Right cardiac atrium (tissue), 5 donors: ENCODE measurements at regions not wholly inside any gene's neighbourhood (a gene's known extent, or its start where the extent isn't known, plus 50 kb on each side); places are given as distances from the start of the nearest gene placed in this dataset.

Experiments
- ATAC-seq, 2 donors: fragments of 200-7000 bp; cut with Tn5 transposase; one replicate each; pipeline versions ENCODE4 v1.8.0 to v1.9.1; 2020; ENCODE audit warnings: moderate library complexity in 2 of 2, mild to moderate bottlenecking in 1 of 2
- DNase-seq, 3 donors: peaks; one replicate each; pipeline ENCODE4 v3.0.0-alpha.2; 2020
- H3K27ac ChIP-seq: one replicate; pipeline ENCODE4 v1.5.1; 2013; ENCODE audit warnings: mild to moderate bottlenecking, low read length, control low read depth, moderate library complexity
- H3K27me3 ChIP-seq: one replicate; pipeline ENCODE4 v1.6.1; 2013; ENCODE audit not compliant: control insufficient read depth, insufficient read depth
- H3K4me1 ChIP-seq: one replicate; pipeline ENCODE4 v1.6.1; 2013; ENCODE audit warnings: low read length; ENCODE audit not compliant: control insufficient read depth, insufficient read depth
- H3K4me3 ChIP-seq: one replicate; pipeline ENCODE4 v1.5.1; 2013; ENCODE audit warnings: low read length, control low read depth
- H3K9me3 ChIP-seq: one replicate; pipeline ENCODE4 v1.6.1; 2013; ENCODE audit warnings: low read length; ENCODE audit not compliant: control insufficient read depth
- WGBS: extraction: QIAGEN DNeasy Blood & Tissue Kit; methylation state at CpG from one replicate; pipeline ENCODE4 v1.1.7; 2013; 5-methylcytosine and 5-hydroxymethylcytosine counted together
- intact Hi-C, 4 donors: fragments of 100-400 bp; cut with DNase I; formaldehyde crosslinking; loops; one replicate each; pipeline versions ENCODE4 v1.11.0 to v1.14.0; 2022 to 2023
- donor health status: healthy with polysubstance abuse.
- donor health status: DM: no; HTN: yes; CAD: no.
- donor health status: DM: no; HTN: no; CAD: no.
- donor health status: DM: no; HTN: yes; CAD: no; lungs with severe emphysema.
- donor health status: DM: yes; HTN: yes; CAD: no.

GRCh38 chr4:151930372-151930771 is 169.6 kb upstream of the GATB start:
- Histone ChIP-seq H3K4me3 (no peak overlapping the region), H3K4me1 (no peaks in the 10 kb centered on the region), H3K27me3 (no peaks in the 10 kb centered on the region), H3K9me3 (no peaks in the 10 kb centered on the region), H3K27ac (no peak overlapping the region)
- DNase-seq (peak; percentile 24 to 67 (median 64)), ATAC-seq (peak; percentile 54 to 59)
- intact Hi-C loops, result no loop called here
- 73% methylated on average over 2 of the region's 2 CpGs for WGBS

GRCh38 chr4:151928112-151928511 is 167.3 kb upstream of the GATB start:
- no peak for ATAC-seq
- no peak for DNase-seq

GRCh38 chr4:151922811-151923210 is 162.0 kb upstream of the GATB start:
- DNase-seq, result no peak
- no peaks in the 10 kb centered on the region for H3K9me3 ChIP-seq
- H3K27ac ChIP-seq, result no peak overlapping the region
- no peak for ATAC-seq
- no peaks in the 10 kb centered on the region for H3K27me3 ChIP-seq
- no peak overlapping the region for H3K4me3 ChIP-seq
- H3K4me1 ChIP-seq, result no peaks in the 10 kb centered on the region
- intact Hi-C loops, result no loop called here
- WGBS, result 87% methylated on average over 5 of the region's 5 CpGs

More at GRCh38 chr4:151928112-151928511, 167.3 kb upstream of the GATB start:
- H3K27ac ChIP-seq, result no peak overlapping the region
- H3K9me3 ChIP-seq, result no peaks in the 10 kb centered on the region
- H3K27me3 ChIP-seq, result no peaks in the 10 kb centered on the region
- H3K4me3 ChIP-seq, result no peak overlapping the region
- H3K4me1 ChIP-seq, result no peaks in the 10 kb centered on the region
- WGBS, result 82% methylated on average over 5 of the region's 5 CpGs
- intact Hi-C loops, result no loop called here

- no peak for ATAC-seq
- Histone ChIP-seq H3K4me1 (no peaks in the 10 kb centered on the region), H3K27me3 (no peaks in the 10 kb centered on the region), H3K4me3 (no peak overlapping the region), H3K9me3 (no peaks in the 10 kb centered on the region), H3K27ac (no peak overlapping the region)
- WGBS, result 77% methylated on average over 4 of the region's 4 CpGs
- DNase-seq, result no peak
- intact Hi-C loops, result no loop called here
Measured at GRCh38 chr4:151922306-151922705, 161.5 kb upstream of the GATB start.

GRCh38 chr4:151921811-151922210 is 161.0 kb upstream of the GATB start:
- H3K27ac ChIP-seq, result no peak overlapping the region
- WGBS, result 82% methylated on average over 4 of the region's 4 CpGs
- intact Hi-C loops, result no loop called here
- no peaks in the 10 kb centered on the region for H3K9me3 ChIP-seq
- DNase-seq, result no peak
- no peak overlapping the region for H3K4me3 ChIP-seq
- ATAC-seq, result no peak
- H3K27me3 ChIP-seq, result no peaks in the 10 kb centered on the region
- no peaks in the 10 kb centered on the region for H3K4me1 ChIP-seq

- H3K4me3 ChIP-seq, result no peak overlapping the region
- H3K27me3 ChIP-seq, result no peaks in the 10 kb centered on the region
- DNase-seq (no peak), ATAC-seq (no peak)
- intact Hi-C loops, result no loop called here
- no peaks in the 10 kb centered on the region for H3K9me3 ChIP-seq
- no peaks in the 10 kb centered on the region for H3K4me1 ChIP-seq
- no peak overlapping the region for H3K27ac ChIP-seq
Measured at GRCh38 chr4:151921386-151921785, 160.6 kb upstream of the GATB start.

GRCh38 chr4:151917145-151917734 is 156.4 kb upstream of the GATB start:
- 67% methylated on average over 2 of the region's 2 CpGs for WGBS
- no peaks in the 10 kb centered on the region for H3K27me3 ChIP-seq
- no peak for ATAC-seq
- intact Hi-C loops, result no loop called here
- H3K4me1 ChIP-seq, result no peaks in the 10 kb centered on the region
- H3K9me3 ChIP-seq, result no peaks in the 10 kb centered on the region
- no peak overlapping the region for H3K27ac ChIP-seq
- H3K4me3 ChIP-seq, result no peak overlapping the region
- DNase-seq, result no peak

GRCh38 chr4:151912632-151913031 is 151.8 kb upstream of the GATB start:
- DNase-seq (no peak), ATAC-seq (no peak)
- WGBS, result 66% methylated on average over 6 of the region's 6 CpGs
- no peak overlapping the region for H3K27ac ChIP-seq
- intact Hi-C loops, result no loop called here
- no peaks in the 10 kb centered on the region for H3K27me3 ChIP-seq
- no peaks in the 10 kb centered on the region for H3K9me3 ChIP-seq
- no peak overlapping the region for H3K4me3 ChIP-seq
- H3K4me1 ChIP-seq, result no peaks in the 10 kb centered on the region

- H3K27me3 ChIP-seq, result no peaks in the 10 kb centered on the region
- intact Hi-C loops, result no loop called here
- no peak overlapping the region for H3K27ac ChIP-seq
- H3K4me3 ChIP-seq, result no peak overlapping the region
- no peak for DNase-seq
- no peak for ATAC-seq
- no peaks in the 10 kb centered on the region for H3K9me3 ChIP-seq
- no peaks in the 10 kb centered on the region for H3K4me1 ChIP-seq
- 70% methylated on average over 2 of the region's 2 CpGs for WGBS
Measured at GRCh38 chr4:151911970-151912369, 151.2 kb upstream of the GATB start.

GRCh38 chr4:151908734-151909497 is 148.1 kb upstream of the GATB start:
- Histone ChIP-seq H3K27me3 (no peaks in the 10 kb centered on the region), H3K9me3 (no peaks in the 10 kb centered on the region), H3K4me3 (no peak overlapping the region), H3K4me1 (no peaks in the 10 kb centered on the region), H3K27ac (no peak overlapping the region)
- intact Hi-C loops, result no loop called here
- DNase-seq (no peak), ATAC-seq (no peak)
- 79% methylated on average over 4 of the region's 4 CpGs for WGBS

- Histone ChIP-seq H3K4me3 (no peak overlapping the region), H3K9me3 (no peaks in the 10 kb centered on the region), H3K4me1 (no peaks in the 10 kb centered on the region), H3K27me3 (no peaks in the 10 kb centered on the region), H3K27ac (no peak overlapping the region)
- intact Hi-C loops, result no loop called here
- WGBS, result 59% methylated on average over 3 of the region's 3 CpGs
- DNase-seq, result no peak
- ATAC-seq, result no peak
Measured at GRCh38 chr4:151908201-151908600, 147.4 kb upstream of the GATB start.
